Renal cortex interstitium (tissue), 11 donors: ENCODE measurements at regions not wholly inside any gene's neighbourhood (a gene's known extent, or its start where the extent isn't known, plus 50 kb on each side); places are given as distances from the start of the nearest gene placed in this dataset.
"Not testable (repeated sequence)": the region's sequence is repeated elsewhere in the genome, so short reads cannot be mapped to it uniquely, and the experiment has no call there.

Experiments used
- DNase-seq, 11 donors: peaks; one replicate each; pipeline ENCODE4 v3.0.0-alpha.2; 2013; ENCODE audit warnings: low read depth in 9 of 11, low spot score in 4 of 11; ENCODE audit errors: extremely low read depth in 1 of 11

DNA sequence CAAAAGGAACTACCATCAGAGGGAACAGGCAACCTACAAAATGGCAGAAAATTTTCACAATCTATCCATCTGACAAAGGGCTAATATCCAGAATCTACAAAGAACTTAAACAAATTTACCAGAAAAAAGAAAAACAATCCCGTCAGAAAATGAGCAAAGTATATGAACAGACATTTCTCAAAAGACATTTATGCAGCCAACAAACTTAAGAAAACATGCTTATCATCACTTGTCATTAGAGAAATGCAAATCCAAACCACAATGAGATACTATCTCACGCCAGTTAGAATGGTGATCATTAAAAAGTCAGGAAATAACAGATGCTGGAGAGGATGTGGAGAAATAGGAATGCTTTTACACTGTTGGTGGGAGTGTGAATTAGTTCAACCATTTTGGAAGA is 516.2 kb downstream of the NFIB start:
- DNase-seq: not testable (repeated sequence)

DNA sequence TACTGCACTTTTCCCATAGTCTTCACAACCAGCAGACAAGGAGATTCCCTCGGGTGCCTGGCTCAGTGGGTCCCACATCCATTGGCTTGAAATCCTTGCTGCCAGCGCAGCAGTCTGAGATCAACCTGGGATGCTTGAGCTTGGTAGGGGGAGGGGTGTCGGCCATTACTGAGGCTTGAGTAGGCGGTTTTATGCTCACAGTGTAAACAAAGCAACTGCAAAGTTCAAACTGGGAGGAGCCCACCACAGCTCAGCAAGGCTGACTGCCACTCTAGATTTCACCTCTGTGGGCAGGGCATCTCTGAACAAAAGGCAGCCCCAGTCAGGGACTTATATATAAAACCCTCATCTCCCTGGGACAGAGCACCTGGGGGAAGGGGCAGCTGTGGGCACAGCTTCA is 512.3 kb upstream of the MPDZ start:
- DNase-seq: no peak

DNA sequence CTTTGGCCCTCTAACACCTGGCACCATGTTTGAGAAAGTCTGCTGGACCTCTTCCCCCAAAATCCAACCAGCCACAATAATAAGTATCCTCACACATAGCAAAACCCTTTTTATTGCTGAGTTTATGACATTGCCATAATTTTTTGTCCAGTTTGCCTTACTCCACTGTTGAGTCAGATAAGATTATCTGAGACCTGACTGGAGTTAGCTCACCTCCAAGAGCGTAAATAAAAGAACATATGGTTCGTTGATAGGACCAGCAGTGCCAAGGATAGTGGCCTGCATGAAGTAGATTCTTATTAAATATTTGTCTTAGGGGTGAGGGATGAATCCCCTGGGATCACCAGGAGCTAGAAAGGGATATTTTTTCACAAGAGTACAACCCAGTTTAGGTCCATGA is 510.6 kb upstream of the MPDZ start:
- no peak for DNase-seq

DNA sequence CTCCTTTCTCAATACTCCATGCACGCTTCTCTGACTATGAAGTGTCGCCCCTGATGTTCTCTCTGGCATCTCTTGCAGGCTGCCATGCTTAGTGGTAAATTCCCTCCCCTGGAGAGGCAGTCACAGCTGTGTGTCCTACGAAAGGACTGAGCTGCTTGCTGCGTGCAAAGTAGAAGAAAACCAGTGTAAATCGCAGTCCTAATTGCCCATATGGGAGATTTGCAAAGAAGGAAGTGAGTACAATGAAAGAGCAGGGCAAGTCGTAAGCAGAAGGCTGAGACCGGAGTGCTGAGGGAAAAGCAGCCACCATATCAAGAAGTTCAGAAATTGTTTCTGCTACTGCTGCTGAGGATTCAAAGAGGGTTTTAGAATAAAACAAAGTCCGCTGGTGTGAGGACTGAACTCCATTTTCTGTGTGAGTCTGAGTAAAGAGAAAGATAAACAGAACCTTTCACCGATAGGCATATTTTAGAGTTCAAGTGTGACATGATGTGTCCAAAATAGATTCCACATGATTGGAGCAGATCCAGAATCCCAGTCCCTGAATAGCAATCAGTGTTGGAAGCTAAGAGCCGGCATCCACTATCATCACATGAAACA is 507.8 kb upstream of the MPDZ start:
- peak; percentile 10 to 38 (median 24) for DNase-seq

DNA sequence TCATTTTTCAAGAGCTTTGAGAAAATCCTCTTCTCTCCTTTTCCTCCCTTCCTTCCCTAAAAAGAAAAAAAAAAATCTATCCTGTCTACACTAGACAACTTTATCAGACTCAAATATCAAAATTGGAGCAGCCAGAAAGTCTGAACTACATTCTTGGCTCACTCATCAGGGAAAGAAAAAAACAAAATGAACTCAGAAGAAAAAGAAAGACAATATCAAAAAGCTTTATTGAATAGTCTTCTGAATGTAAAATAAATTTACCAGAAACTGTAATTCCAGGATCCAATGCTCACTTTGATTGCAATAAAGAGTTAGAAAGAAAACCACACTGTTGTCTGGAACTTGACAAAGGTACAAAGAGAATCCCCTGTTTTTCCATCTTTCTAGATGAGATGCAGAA is 507.2 kb upstream of the MPDZ start:
- no peak for DNase-seq

DNA sequence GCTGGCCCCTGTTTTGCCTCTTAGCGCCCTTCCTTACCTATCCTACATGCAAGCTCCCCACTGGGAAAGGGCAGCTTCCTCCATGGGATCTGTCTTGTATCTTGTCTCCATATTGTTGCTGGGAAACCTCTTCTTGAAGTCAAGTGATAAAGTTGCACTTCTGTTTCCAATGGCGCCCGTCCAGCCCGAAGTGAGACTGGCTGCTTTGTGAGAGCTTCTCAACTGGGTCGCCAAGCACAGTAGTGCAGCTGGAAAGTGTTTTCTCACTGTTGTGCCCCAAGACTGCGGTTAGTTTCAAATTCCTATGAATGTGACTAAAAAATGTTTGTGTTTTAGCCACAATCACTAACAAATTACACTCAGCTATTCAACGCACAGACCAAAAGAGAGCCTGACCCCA is 506.6 kb upstream of the MPDZ start:
- DNase-seq: no peak

DNA sequence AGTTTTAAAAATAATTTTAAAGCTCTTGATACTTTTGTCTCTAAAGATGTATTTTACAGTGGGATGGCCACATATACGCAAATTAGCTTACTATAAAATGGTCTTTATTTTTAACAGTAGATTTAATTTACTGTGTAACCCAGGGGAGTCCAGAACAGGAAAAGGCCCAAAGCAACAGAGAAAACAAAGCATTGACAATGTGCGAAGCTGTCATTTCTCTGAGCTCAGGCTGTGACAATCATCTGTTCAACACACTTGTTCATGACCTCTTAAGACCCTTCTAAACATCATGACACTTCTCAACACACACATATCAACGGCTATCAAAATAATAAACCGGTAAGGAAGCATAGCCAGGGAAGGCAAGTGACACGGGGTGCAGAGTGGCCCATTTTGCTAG is 499.6 kb upstream of the MPDZ start:
- DNase-seq: no peak

DNA sequence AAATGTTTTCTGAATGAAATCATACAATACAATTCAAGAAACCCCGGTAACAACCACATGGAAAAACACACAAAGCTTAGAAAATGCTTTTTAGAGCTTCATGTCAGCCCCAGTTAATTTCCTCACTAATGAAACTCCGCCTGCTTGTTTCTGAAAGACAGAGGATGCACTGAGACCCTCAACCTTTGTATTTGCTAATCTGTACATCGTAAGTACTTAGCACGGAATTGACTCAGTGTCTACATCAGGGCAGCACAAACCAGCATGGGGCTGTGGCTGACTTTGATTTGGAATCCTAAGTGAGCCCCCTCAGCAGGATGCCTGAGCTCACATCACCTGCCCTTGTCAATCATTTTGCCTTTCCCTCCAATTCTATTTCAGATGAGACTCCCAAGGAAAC is 499.1 kb upstream of the MPDZ start:
- no peak for DNase-seq

DNA sequence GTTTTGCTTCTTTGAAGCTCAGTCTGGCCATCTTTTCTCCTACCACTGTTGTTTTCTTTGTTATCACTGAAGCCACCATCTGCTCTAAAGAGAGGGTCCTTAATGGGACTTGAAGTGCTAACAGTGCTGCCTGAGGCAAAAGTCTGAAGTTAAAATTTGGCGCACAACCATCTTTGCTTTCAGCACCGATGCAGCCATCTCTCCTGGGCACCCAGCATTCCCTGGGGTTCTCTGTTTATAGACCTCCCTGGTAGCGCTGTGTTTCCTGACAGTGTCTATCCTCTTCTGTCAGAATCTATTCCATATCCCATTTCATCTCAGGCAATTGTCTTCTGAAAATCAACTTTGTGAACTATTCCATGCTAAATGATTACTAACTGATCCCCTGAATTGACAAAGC is 491.5 kb upstream of the MPDZ start:
- DNase-seq: no peak

DNA sequence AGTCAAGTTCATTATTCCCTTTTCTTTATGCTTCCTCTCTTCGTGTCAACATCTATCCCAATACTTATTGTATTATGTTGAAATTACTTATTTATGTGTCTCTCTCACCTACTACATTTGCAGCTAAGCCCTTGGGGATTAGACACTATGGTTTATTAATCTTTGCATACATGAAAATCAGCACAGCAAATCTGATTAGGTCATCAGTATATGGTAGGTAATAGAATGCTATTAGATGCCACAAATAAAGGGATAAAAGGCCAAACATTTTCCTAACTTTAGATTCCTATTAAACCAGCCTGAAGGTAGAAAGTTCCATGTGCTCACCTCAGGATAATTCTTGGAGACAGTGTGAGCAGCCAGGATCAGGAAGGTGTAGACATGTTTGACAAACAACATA is 490.1 kb upstream of the MPDZ start:
- DNase-seq: no peak

DNA sequence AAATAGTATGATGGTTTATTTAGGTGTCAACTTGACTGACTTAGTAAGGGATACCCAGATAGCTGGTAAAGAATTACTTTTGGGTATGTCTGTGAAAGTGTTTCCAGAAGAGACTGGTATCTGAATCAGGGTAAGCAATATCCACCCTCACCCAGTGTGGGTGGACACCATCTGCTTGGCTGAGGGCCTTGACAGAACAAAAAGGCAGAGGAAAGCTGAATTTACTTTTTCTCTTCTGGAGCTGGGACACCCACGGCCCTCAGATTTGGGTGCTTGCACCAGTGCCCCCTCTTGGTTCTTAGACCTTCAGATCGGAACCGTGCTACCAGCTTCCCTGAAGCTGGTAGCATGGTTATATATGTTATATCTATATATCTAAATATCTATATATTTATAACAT is 489.5 kb upstream of the MPDZ start:
- no peak for DNase-seq

DNA sequence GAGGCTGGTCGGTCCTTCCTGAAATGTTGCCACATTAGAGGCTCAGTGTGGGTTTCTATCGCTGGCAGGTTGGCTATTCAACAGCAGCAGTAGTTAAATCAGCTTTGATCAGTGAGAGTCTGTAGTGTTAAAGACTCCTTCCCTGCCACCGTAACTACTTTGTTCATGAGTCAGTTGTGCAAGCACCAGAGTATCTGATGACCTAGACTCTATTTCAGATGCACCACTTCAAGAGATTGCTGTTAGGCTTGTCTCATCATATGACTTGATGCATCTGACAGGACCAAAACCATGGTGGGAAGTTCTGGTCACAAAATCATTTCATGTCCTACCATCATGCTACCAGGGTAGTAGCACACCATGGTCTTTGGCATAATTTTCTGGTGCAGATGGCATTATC is 482.7 kb upstream of the MPDZ start:
- DNase-seq: no peak

DNA sequence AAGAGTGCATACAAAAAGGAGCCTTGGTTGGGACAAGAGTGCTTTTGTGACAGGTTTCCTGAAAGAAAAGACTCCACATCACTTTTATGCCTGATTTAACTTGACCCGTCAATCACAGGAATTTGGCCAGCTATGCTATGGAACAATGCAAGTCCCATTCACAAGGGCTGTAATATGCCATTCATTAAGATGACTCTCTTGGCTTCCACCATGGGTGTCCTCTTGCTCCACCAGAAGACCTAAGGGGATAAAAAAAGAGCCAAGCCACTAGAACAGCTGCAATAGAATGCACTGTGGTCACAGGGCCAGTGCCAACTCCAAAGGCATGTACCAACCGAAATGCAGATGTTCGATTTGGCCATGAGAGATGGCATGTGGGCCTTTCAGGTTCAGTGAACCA is 480.1 kb upstream of the MPDZ start:
- no peak for DNase-seq

DNA sequence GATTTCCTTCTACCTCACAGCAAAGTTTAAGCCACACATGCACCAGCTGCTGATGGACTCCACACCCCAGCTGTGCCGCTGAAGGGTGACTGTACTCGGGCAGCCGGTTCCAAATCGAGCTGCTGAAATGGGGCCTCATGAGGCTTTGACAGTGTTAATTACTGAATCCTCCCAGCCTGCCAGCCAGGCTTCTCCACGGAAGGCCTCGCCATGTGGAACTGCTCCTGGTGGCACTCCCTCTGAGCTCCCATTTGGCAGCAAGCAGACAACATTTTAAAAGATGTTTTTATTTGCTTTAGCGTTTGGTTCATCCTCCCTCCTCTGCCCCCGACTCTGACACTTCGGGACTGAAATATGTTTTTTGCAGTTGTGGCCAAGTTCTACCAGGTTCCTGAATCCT is 479.4 kb upstream of the MPDZ start:
- DNase-seq: peak in 7 of 11 donors; percentile 31 to 46 (median 34)

DNA sequence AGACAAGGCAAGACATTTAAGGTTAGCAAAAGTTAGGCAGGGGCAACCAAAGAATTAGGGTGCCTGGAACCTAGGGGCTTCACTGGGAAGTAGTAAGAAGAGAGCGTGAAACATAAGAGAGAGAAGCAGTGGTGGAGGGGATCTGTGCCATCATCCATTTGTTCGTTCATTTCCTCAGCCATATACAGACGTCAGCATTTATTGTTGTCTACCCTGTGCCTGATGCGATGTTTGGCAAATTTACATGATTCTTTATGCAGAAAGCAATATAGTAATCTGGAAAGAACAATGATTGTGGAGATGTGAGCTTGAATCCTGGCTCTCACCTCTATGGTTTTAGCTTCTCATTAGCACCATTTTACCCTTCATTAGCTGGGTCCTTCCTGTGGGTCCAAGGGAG is 477.5 kb upstream of the MPDZ start:
- no peak for DNase-seq

DNA sequence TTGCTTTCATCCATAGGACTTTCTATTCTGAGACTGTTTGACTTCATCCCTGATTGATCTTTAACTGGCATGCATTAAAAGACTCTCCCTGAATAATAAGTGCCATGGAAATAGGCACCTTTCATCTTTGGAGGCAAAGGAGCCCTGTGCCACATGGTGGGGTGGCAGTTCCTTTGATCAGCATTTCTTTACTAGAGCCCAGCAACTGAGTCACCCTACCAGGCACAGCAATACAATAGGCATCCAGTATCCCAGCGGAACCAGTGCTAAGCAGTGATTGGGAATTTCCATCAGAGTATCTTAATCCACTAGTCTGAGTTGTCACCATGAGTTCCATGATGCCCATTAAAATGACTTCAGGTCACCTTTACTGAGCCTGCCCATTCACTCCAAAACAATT is 476.1 kb upstream of the MPDZ start:
- DNase-seq: no peak

DNA sequence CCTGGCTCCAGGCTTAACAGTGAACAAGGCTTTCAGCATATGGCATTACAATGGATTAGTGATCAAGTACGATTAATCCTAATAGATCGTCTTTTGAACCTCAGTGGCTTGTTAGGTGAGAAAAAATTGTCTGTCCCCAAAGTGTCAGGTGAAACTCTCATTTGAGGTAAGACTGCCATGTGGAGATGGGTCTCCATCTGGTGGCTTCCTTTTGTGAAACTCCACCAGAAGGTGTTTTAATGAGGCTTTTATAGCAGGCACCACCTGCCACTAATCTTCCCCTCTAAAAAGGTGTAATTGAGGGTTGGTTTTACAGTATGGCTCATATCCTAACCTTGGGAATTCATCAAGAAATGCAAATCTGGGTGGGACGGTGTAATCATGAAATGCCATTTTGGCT is 471.1 kb upstream of the MPDZ start:
- no peak for DNase-seq

DNA sequence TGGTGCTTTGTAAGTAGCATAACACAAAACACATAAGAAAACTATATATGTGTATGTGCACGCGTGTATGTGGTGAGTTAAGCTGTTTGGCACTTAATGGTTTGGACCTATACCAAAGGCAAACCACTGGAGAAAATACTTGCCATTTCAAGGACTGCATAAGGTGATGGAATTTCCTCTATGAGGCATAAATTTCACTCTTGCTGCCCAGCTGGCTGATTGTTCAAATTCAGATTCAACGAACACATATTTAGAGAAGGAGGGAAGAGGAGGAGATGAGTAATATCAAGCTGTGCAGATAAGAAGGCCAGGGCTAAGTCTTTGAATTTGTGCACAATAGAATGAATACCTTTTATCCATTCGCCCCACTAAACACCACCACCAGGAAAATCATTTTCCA is 470.6 kb upstream of the MPDZ start:
- DNase-seq: no peak

DNA sequence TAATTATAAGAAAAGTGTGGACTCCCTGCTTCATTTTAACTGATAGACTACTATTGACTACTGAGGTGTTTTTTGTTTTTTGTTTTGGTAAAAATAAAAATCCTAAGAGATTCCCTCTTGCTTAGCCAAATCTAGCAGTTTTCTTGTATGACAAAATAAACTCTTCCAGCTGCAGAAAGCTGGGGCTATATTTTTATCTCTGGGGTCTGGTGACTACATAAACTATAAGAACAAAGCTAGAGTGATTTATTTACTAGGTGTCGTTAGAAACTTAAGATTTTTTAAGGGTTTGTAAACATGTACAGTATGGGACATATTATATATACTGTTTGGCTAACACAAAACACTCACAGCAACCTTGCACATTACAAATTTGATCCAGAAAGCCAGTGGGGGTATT is 467.4 kb upstream of the MPDZ start:
- DNase-seq: peak in 1 of 11 donors; percentile 25

DNA sequence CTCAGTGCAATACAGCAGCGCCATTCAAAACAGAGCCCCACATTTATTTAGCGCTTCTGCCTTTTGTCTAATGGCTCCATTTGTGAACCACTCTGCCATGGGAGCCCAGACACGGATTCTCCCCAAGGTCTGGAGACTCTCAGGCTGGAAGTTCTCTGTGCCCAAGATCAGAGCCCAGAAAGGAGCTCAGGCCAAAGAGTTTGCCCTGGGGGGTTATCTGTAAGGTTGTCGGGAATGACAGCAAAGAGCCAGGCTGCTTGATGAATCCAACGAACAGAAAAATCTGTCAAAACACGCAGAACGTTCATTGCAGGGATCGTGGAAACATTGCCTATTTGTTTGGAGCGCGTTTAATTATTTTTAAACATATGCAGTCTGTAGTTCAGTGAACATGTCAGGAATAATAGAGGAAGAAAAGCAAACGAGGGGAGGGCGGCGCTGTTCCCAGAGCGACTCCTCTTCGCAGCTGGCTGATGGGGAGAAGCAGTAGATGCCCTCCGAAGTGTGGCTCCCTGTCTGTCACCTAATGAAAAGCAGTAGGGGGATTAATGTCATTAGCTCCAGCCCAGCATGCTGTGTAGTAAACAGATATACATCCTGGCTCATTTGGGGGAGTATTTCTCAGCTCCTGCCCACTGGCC is 464.9 kb upstream of the MPDZ start:
- no peak for DNase-seq

DNA sequence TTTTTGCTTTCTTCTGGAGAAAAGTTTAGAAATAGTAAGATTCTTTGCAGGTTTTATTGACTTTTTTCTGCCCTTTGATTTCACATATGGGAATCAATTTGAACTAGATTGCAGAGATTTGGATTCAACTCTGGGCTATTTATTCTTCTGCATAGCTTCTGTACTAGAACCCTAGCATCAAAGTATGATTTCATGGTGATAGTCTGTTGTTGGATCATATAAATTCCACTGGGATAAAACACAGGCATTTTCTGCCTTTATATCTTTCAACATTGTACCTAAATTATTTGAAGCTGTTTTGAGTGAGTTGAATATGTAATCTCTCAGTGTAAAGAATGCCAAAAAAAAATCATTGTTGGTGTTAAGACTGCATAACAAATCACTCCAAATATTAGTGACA is 458.4 kb upstream of the MPDZ start:
- no peak for DNase-seq
